ENCODE measurements at regions not wholly inside any gene's neighbourhood (a gene's known extent, or its start where the extent isn't known, plus 50 kb on each side); places are given as distances from the start of the nearest gene placed in this dataset.

- no peaks in the 10 kb centered on the region for H3K4me1 ChIP-seq (ENCODE audit: control insufficient read depth, insufficient read depth, low read length, poor library complexity, severe bottlenecking)
- no peak overlapping the region for H3K27ac ChIP-seq (ENCODE audit: insufficient read depth, low read length, poor library complexity, severe bottlenecking)
- Mint-ChIP-seq H3K36me3 (no peaks in the 10 kb centered on the region), H3K4me3 (no peak overlapping the region), H3K4me1 (no peaks in the 10 kb centered on the region), H3K9me3 (no peaks in the 10 kb centered on the region), H3K27me3 (peaks cover 16% of the 10 kb centered on the region), H3K27ac (no peak overlapping the region)
- H3K4me3 ChIP-seq (ENCODE audit: low read depth, low read length) = no peak overlapping the region
- H3K27me3 ChIP-seq (ENCODE audit: control insufficient read depth, insufficient read depth, low read length) = peaks cover 3% of the 10 kb centered on the region
- no peaks in the 10 kb centered on the region for H3K9me3 ChIP-seq (ENCODE audit: control insufficient read depth in 2 of 2, low read length in 2 of 2)
- ATAC-seq (ENCODE audit: low read depth in 2 of 2) (no peak), DNase-seq (no peak)
- no peaks in the 10 kb centered on the region for H3K36me3 ChIP-seq (ENCODE audit: control insufficient read depth, insufficient read depth, low read length)
Observed at GRCh38 chr1:65704318-65704717, 88.4 kb upstream of the PDE4B start.

- Histone ChIP-seq H3K4me3 (ENCODE audit: low read depth, low read length) (no peak overlapping the region), H3K36me3 (ENCODE audit: control insufficient read depth, insufficient read depth, low read length) (no peaks in the 10 kb centered on the region), H3K4me1 (ENCODE audit: control insufficient read depth, insufficient read depth, low read length, poor library complexity, severe bottlenecking) (no peaks in the 10 kb centered on the region), H3K27me3 (ENCODE audit: control insufficient read depth, insufficient read depth, low read length) (no peaks in the 10 kb centered on the region), H3K27ac (ENCODE audit: insufficient read depth, low read length, poor library complexity, severe bottlenecking) (no peak overlapping the region), H3K9me3 (ENCODE audit: control insufficient read depth in 2 of 2, low read length in 2 of 2) (no peaks in the 10 kb centered on the region)
- H3K27ac Mint-ChIP-seq = no peak overlapping the region
- no peak overlapping the region for H3K4me3 Mint-ChIP-seq
- peaks cover 7% of the 10 kb centered on the region for H3K27me3 Mint-ChIP-seq
- H3K36me3 Mint-ChIP-seq = no peaks in the 10 kb centered on the region
- H3K4me1 Mint-ChIP-seq = no peaks in the 10 kb centered on the region
- DNase-seq (peak in 1 of 3 donors; percentile 5), ATAC-seq (ENCODE audit: low read depth in 2 of 2) (no peak)
- H3K9me3 Mint-ChIP-seq = no peaks in the 10 kb centered on the region
Observed at GRCh38 chr1:65717815-65718454, 74.8 kb upstream of the PDE4B start.

- Mint-ChIP-seq H3K27me3 (peaks cover 14% of the 10 kb centered on the region), H3K4me3 (no peak overlapping the region), H3K27ac (no peak overlapping the region), H3K4me1 (no peaks in the 10 kb centered on the region), H3K36me3 (no peaks in the 10 kb centered on the region), H3K9me3 (no peaks in the 10 kb centered on the region)
- H3K36me3 ChIP-seq (ENCODE audit: control insufficient read depth, insufficient read depth, low read length) = no peaks in the 10 kb centered on the region
- no peaks in the 10 kb centered on the region for H3K9me3 ChIP-seq (ENCODE audit: control insufficient read depth in 2 of 2, low read length in 2 of 2)
- H3K4me1 ChIP-seq (ENCODE audit: control insufficient read depth, insufficient read depth, low read length, poor library complexity, severe bottlenecking) = no peaks in the 10 kb centered on the region
- no peak overlapping the region for H3K4me3 ChIP-seq (ENCODE audit: low read depth, low read length)
- H3K27me3 ChIP-seq (ENCODE audit: control insufficient read depth, insufficient read depth, low read length) = peaks cover 3% of the 10 kb centered on the region
- H3K27ac ChIP-seq (ENCODE audit: insufficient read depth, low read length, poor library complexity, severe bottlenecking) = no peak overlapping the region
- DNase-seq (no peak), ATAC-seq (ENCODE audit: low read depth in 2 of 2) (no peak)
Observed at GRCh38 chr1:65719391-65719790, 73.3 kb upstream of the PDE4B start.

GRCh38 chr1:65722461-65722860 lies 70.2 kb upstream of the PDE4B start:
- no peaks in the 10 kb centered on the region for H3K4me1 Mint-ChIP-seq
- Histone ChIP-seq H3K27me3 (ENCODE audit: control insufficient read depth, insufficient read depth, low read length) (peaks cover 3% of the 10 kb centered on the region), H3K4me1 (ENCODE audit: control insufficient read depth, insufficient read depth, low read length, poor library complexity, severe bottlenecking) (no peaks in the 10 kb centered on the region), H3K27ac (ENCODE audit: insufficient read depth, low read length, poor library complexity, severe bottlenecking) (no peak overlapping the region), H3K36me3 (ENCODE audit: control insufficient read depth, insufficient read depth, low read length) (no peaks in the 10 kb centered on the region), H3K9me3 (ENCODE audit: control insufficient read depth in 2 of 2, low read length in 2 of 2) (no peaks in the 10 kb centered on the region), H3K4me3 (ENCODE audit: low read depth, low read length) (no peak overlapping the region)
- peaks cover 14% of the 10 kb centered on the region for H3K27me3 Mint-ChIP-seq
- no peak overlapping the region for H3K27ac Mint-ChIP-seq
- no peak overlapping the region for H3K4me3 Mint-ChIP-seq
- H3K36me3 Mint-ChIP-seq = no peaks in the 10 kb centered on the region
- no peaks in the 10 kb centered on the region for H3K9me3 Mint-ChIP-seq
- DNase-seq (no peak), ATAC-seq (ENCODE audit: low read depth in 2 of 2) (no peak)

- Mint-ChIP-seq H3K27me3 (peaks cover 10% of the 10 kb centered on the region), H3K9me3 (peaks cover 0 to 2% (median 0%) of the 10 kb centered on the region in 7 donors), H3K36me3 (no peaks in the 10 kb centered on the region), H3K27ac (no peak overlapping the region), H3K4me1 (no peaks in the 10 kb centered on the region), H3K4me3 (no peak overlapping the region)
- Histone ChIP-seq H3K4me1 (ENCODE audit: control insufficient read depth, insufficient read depth, low read length, poor library complexity, severe bottlenecking) (no peaks in the 10 kb centered on the region), H3K9me3 (ENCODE audit: control insufficient read depth in 2 of 2, low read length in 2 of 2) (no peaks in the 10 kb centered on the region), H3K36me3 (ENCODE audit: control insufficient read depth, insufficient read depth, low read length) (no peaks in the 10 kb centered on the region), H3K27me3 (ENCODE audit: control insufficient read depth, insufficient read depth, low read length) (peaks cover 3% of the 10 kb centered on the region), H3K4me3 (ENCODE audit: low read depth, low read length) (no peak overlapping the region), H3K27ac (ENCODE audit: insufficient read depth, low read length, poor library complexity, severe bottlenecking) (no peak overlapping the region)
- ATAC-seq (ENCODE audit: low read depth in 2 of 2) (no peak), DNase-seq (no peak)
Observed at GRCh38 chr1:65724151-65724550, 68.5 kb upstream of the PDE4B start.

GRCh38 chr1:65725064-65725463 lies 67.6 kb upstream of the PDE4B start:
- Mint-ChIP-seq H3K27me3 (peaks cover 10% of the 10 kb centered on the region), H3K9me3 (peaks cover 0 to 2% (median 0%) of the 10 kb centered on the region in 7 donors), H3K36me3 (no peaks in the 10 kb centered on the region), H3K4me1 (no peaks in the 10 kb centered on the region), H3K4me3 (no peak overlapping the region), H3K27ac (no peak overlapping the region)
- ATAC-seq (ENCODE audit: low read depth in 2 of 2) = no peak
- peaks cover 3% of the 10 kb centered on the region for H3K27me3 ChIP-seq (ENCODE audit: control insufficient read depth, insufficient read depth, low read length)
- H3K4me1 ChIP-seq (ENCODE audit: control insufficient read depth, insufficient read depth, low read length, poor library complexity, severe bottlenecking) = no peaks in the 10 kb centered on the region
- no peak overlapping the region for H3K4me3 ChIP-seq (ENCODE audit: low read depth, low read length)
- DNase-seq = no peak
- H3K27ac ChIP-seq (ENCODE audit: insufficient read depth, low read length, poor library complexity, severe bottlenecking) = no peak overlapping the region
- no peaks in the 10 kb centered on the region for H3K36me3 ChIP-seq (ENCODE audit: control insufficient read depth, insufficient read depth, low read length)
- H3K9me3 ChIP-seq (ENCODE audit: control insufficient read depth in 2 of 2, low read length in 2 of 2) = no peaks in the 10 kb centered on the region

GRCh38 chr1:65728504-65728903 lies 64.2 kb upstream of the PDE4B start:
- no peaks in the 10 kb centered on the region for H3K36me3 ChIP-seq (ENCODE audit: control insufficient read depth, insufficient read depth, low read length)
- H3K4me3 Mint-ChIP-seq = no peak overlapping the region
- H3K9me3 Mint-ChIP-seq = peaks cover 0 to 5% (median 0%) of the 10 kb centered on the region in 7 donors
- H3K36me3 Mint-ChIP-seq = no peaks in the 10 kb centered on the region
- no peak for ATAC-seq (ENCODE audit: low read depth in 2 of 2)
- peaks cover under 1% of the 10 kb centered on the region for H3K27me3 Mint-ChIP-seq
- H3K27ac Mint-ChIP-seq = no peak overlapping the region
- no peaks in the 10 kb centered on the region for H3K4me1 ChIP-seq (ENCODE audit: control insufficient read depth, insufficient read depth, low read length, poor library complexity, severe bottlenecking)
- no peak overlapping the region for H3K4me3 ChIP-seq (ENCODE audit: low read depth, low read length)
- H3K4me1 Mint-ChIP-seq = no peaks in the 10 kb centered on the region
- H3K27ac ChIP-seq (ENCODE audit: insufficient read depth, low read length, poor library complexity, severe bottlenecking) = no peak overlapping the region
- H3K9me3 ChIP-seq (ENCODE audit: control insufficient read depth in 2 of 2, low read length in 2 of 2) = no peaks in the 10 kb centered on the region
- no peak for DNase-seq
- peaks cover 3% of the 10 kb centered on the region for H3K27me3 ChIP-seq (ENCODE audit: control insufficient read depth, insufficient read depth, low read length)

- H3K36me3 ChIP-seq (ENCODE audit: control insufficient read depth, insufficient read depth, low read length) = no peaks in the 10 kb centered on the region
- Mint-ChIP-seq H3K4me1 (no peaks in the 10 kb centered on the region), H3K27ac (no peak overlapping the region), H3K9me3 (peaks cover 0 to 5% (median 0%) of the 10 kb centered on the region in 7 donors), H3K36me3 (no peaks in the 10 kb centered on the region), H3K4me3 (no peak overlapping the region), H3K27me3 (no peaks in the 10 kb centered on the region)
- no peaks in the 10 kb centered on the region for H3K4me1 ChIP-seq (ENCODE audit: control insufficient read depth, insufficient read depth, low read length, poor library complexity, severe bottlenecking)
- no peaks in the 10 kb centered on the region for H3K9me3 ChIP-seq (ENCODE audit: control insufficient read depth in 2 of 2, low read length in 2 of 2)
- H3K27me3 ChIP-seq (ENCODE audit: control insufficient read depth, insufficient read depth, low read length) = no peaks in the 10 kb centered on the region
- H3K4me3 ChIP-seq (ENCODE audit: low read depth, low read length) = no peak overlapping the region
- H3K27ac ChIP-seq (ENCODE audit: insufficient read depth, low read length, poor library complexity, severe bottlenecking) = no peak overlapping the region
- DNase-seq (no peak), ATAC-seq (ENCODE audit: low read depth in 2 of 2) (no peak)
Observed at GRCh38 chr1:65729259-65729658, 63.4 kb upstream of the PDE4B start.

All from CD4-positive, CD25-positive, alpha-beta regulatory T cell (primary cell).